Uterus (tissue), 2 donors: ENCODE measurements at regions not wholly inside any gene's neighbourhood (a gene's known extent, or its start where the extent isn't known, plus 50 kb on each side); places are given as distances from the start of the nearest gene placed in this dataset.

Source experiments
- POLR2A ChIP-seq, 2 donors: fragments of 450-650 bp; IDR thresholded peaks; one replicate each; pipeline ENCODE4 v1.6.1; 2016; ENCODE audit warnings: antibody characterized with exemption in 2 of 2, mild to moderate bottlenecking in 1 of 2, moderate library complexity in 1 of 2
- TF ChIP-seq, protein P1 (sequence below), 4 experiments: fragments of 200-600 bp in 2 of 4; fragments of 450-650 bp in 2 of 4; sonication (generic) in 2 of 4; IDR thresholded peaks; one replicate each; pipeline ENCODE4 v1.5.1; 2016 to 2019; ENCODE audit warnings: antibody characterized with exemption in 4 of 4, mild to moderate bottlenecking in 2 of 4, moderate library complexity in 1 of 4

DNA sequence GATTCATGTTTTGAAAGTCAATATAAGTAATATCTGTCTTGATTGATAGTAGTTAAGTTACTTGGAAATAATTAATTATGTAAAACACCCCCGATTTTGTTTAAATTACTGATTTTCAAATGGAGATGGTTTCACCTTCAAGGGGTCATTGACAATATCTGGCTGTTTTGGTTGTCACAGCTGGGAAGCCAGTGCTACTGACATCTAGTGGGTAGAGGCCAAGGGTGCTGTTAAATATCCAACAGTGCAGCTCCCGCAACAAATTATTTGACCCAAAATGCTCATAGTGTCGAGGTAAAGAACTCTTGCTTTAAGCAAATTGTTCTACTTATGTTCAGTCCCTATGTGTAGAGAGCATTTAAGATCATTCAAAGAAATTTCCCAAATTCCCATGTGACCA lies 50.6 kb upstream of the PCDH20 start:
- TF ChIP-seq, protein P1, sequence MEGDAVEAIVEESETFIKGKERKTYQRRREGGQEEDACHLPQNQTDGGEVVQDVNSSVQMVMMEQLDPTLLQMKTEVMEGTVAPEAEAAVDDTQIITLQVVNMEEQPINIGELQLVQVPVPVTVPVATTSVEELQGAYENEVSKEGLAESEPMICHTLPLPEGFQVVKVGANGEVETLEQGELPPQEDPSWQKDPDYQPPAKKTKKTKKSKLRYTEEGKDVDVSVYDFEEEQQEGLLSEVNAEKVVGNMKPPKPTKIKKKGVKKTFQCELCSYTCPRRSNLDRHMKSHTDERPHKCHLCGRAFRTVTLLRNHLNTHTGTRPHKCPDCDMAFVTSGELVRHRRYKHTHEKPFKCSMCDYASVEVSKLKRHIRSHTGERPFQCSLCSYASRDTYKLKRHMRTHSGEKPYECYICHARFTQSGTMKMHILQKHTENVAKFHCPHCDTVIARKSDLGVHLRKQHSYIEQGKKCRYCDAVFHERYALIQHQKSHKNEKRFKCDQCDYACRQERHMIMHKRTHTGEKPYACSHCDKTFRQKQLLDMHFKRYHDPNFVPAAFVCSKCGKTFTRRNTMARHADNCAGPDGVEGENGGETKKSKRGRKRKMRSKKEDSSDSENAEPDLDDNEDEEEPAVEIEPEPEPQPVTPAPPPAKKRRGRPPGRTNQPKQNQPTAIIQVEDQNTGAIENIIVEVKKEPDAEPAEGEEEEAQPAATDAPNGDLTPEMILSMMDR (IDR thresholded peaks at IDR 0.05): no peak
- TF ChIP-seq POLR2A (IDR thresholded peaks at IDR 0.05): no peak
